Lower leg skin (tissue), 4 donors: ENCODE measurements at regions not wholly inside any gene's neighbourhood (a gene's known extent, or its start where the extent isn't known, plus 50 kb on each side); places are given as distances from the start of the nearest gene placed in this dataset.
"Not testable (repeated sequence)": the region's sequence is repeated elsewhere in the genome, so short reads cannot be mapped to it uniquely, and the experiment has no call there.

ENCODE experiments used
- DNase-seq, 2 donors: peaks; one replicate each; pipeline ENCODE4 v3.0.0-alpha.2; 2019; ENCODE audit warnings: low spot score in 2 of 2
- H3K4me3 ChIP-seq: fragments of 200-600 bp; sonication (generic); 2 replicates; pipeline ENCODE4 v1.5.1; 2017; ENCODE audit warnings: mild to moderate bottlenecking, low read depth; ENCODE audit not compliant: poor library complexity, severe bottlenecking
- POLR2A ChIP-seq, 2 donors: fragments of 450-650 bp; IDR thresholded peaks; one replicate each; pipeline ENCODE4 v1.6.1; 2016 to 2017; ENCODE audit warnings: antibody characterized with exemption in 2 of 2, mild to moderate bottlenecking in 1 of 2, moderate library complexity in 1 of 2
- WGBS, 2 donors: methylation state at CpG; one replicate each; pipeline ENCODE4 v1.1.5; 2018; 5-methylcytosine and 5-hydroxymethylcytosine counted together
- intact Hi-C: fragments of 100-400 bp; cut with DNase I; formaldehyde crosslinking; loops from one replicate; pipeline ENCODE4 v1.15.0; 2023; ENCODE audit warnings: low total_unique reads
- TF ChIP-seq, protein P1 (sequence below), 3 donors: fragments of 450-650 bp; IDR thresholded peaks; one replicate each; pipeline ENCODE4 v1.5.1; 2016; ENCODE audit warnings: antibody characterized with exemption in 3 of 3, mild to moderate bottlenecking in 3 of 3, moderate library complexity in 2 of 3

DNA sequence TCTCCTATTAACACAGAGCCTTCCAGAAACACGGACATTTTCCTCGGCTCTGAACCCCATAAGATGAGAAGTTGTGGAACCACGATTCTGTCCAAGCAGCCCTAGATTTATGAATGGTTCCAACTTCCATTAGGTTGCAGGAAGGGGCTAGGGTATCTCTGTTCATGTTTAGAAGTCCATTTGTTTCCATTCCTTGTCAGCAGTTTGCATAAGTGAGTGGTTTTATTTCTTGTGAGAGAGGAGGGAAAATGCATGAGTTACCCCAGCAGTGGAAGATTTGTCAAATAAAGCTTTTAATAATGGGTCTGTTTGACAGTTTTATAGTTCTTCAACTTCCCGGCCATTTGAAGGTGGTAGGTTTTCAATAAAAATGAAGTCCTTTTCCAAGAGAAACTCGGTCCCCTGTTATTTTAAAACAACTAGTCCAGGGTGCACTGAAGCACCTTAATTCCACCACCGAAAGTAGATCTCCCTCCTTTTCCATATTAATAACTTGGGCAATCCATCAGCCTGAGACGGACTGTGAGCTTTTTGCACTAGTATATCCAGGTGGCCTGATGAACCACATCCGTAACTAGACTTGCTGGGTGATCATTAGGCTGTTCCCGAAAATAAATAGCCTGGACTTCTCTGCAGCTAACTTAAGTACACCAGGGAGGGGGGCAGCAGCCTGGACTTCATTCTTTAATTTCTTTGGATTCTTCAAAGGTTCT is 181.3 kb downstream of the TMEM114 start:
- TF ChIP-seq, protein P1, sequence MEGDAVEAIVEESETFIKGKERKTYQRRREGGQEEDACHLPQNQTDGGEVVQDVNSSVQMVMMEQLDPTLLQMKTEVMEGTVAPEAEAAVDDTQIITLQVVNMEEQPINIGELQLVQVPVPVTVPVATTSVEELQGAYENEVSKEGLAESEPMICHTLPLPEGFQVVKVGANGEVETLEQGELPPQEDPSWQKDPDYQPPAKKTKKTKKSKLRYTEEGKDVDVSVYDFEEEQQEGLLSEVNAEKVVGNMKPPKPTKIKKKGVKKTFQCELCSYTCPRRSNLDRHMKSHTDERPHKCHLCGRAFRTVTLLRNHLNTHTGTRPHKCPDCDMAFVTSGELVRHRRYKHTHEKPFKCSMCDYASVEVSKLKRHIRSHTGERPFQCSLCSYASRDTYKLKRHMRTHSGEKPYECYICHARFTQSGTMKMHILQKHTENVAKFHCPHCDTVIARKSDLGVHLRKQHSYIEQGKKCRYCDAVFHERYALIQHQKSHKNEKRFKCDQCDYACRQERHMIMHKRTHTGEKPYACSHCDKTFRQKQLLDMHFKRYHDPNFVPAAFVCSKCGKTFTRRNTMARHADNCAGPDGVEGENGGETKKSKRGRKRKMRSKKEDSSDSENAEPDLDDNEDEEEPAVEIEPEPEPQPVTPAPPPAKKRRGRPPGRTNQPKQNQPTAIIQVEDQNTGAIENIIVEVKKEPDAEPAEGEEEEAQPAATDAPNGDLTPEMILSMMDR (IDR thresholded peaks at IDR 0.05) = no peak
- TF ChIP-seq POLR2A (IDR thresholded peaks at IDR 0.05) = no peak
- WGBS, 2 donors = 48 to 58% methylated on average over 9 of the region's 9 CpGs
- no peak overlapping the region for H3K4me3 ChIP-seq
- DNase-seq = no peak
- intact Hi-C loops = no loop called here

DNA sequence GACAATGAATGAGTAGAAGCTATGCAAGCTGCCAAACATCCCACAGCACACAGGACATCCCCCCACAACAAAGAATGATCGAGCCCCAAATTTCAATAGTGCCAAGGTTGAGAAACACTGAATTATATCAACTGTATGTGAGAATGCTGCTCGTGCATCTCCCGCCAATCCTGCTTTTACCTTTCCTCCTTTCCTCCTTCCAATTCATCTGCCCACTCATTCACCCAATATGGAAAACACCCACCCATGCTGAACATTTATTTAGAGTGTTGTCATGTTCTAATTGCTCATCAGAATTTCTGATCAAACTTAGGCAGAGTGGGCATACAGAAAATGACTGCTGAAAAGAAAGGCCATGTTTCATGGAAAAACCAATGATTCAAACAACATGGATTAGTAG is 183.0 kb downstream of the TMEM114 start:
- intact Hi-C loops = no loop called here
- DNase-seq = no peak
- 70 to 77% methylated on average over 3 of the region's 3 CpGs for WGBS, 2 donors
- H3K4me3 ChIP-seq = no peak overlapping the region
- TF ChIP-seq, protein P1 (IDR thresholded peaks at IDR 0.05) = no peak
- no peak for TF ChIP-seq POLR2A (IDR thresholded peaks at IDR 0.05)

DNA sequence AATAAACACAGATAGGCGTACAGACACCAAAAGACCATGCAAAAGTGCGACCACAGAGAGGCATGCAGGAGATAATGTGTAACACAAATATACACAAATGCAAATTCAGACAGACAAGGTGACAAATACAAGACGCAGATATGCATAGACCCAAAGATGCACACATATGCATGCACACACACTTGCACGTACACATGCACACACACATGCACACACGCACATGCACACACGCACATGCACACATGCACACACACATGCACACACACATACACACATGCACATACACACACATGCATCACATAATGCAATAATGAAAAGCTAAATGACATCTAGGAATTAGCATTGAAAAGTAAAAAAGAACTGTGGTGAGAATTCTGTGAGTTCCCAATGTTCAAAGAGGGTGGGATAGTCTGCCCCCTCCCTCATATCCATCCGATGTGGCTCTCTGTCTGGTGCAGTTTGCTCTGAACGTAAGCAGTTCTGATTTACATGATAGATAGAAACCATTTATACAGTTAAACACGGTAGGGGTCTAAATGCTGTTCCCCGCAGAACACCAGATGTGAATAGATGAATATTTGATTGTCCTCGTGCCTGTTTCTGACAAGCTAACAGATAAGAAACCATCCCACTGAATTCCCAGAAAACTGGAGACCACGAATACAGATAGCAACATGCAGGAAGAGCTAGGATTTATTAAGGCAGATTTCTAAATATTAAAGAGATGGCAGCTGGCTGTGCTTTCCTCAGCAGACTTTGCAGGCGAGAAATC is 186.1 kb downstream of the TMEM114 start:
- WGBS, 2 donors = 72 to 77% methylated on average over 13 of the region's 13 CpGs
- no peak for DNase-seq
- intact Hi-C loops = no loop called here
- no peak overlapping the region for H3K4me3 ChIP-seq
- TF ChIP-seq, protein P1 (IDR thresholded peaks at IDR 0.05) = no peak
- TF ChIP-seq POLR2A (IDR thresholded peaks at IDR 0.05) = no peak

DNA sequence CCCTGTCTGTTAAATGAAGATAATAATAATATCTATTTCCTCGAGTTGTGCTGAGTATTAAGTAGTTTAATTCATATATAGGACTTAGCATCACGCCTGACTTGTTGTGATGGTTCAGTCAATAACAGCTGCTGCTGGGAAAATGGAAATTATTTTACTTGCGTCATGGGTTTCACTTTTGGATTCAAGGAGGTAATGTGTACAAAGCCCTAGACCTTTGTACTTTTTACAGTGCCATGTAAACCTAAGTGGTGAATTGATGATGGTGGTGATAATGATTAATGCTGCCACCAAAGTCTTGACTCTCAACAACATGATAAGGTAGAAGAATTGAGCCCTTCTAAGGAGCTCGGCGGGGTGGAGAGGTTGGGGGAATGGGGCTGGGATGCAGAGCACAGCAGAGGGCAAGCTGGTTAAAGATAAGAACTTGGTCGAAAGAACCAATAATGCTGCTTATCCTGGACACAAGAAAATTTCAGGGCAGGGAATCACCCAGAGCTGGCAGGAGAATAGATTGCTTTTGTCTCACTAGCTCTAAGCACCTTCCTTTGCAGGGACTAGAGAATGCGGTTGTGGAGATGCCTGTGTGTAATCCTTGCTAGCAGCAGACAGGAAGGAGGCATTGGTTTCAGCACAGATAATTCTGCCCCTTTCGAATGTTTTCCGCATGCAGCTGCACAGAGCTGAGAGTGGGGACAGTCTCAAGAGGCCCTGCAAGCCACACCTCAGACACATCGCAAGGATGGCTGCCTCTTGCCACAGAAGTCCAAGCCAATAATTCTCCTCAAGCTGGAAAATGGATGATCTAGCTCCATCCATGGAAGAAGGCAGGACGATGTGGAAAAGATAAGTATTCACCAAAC is 187.1 kb downstream of the TMEM114 start:
- no peak for DNase-seq
- H3K4me3 ChIP-seq = no peak overlapping the region
- TF ChIP-seq POLR2A (IDR thresholded peaks at IDR 0.05) = no peak
- TF ChIP-seq, protein P1 (IDR thresholded peaks at IDR 0.05) = no peak
- intact Hi-C loops = no loop called here
- 77 to 85% methylated on average over 11 of the region's 11 CpGs for WGBS, 2 donors

DNA sequence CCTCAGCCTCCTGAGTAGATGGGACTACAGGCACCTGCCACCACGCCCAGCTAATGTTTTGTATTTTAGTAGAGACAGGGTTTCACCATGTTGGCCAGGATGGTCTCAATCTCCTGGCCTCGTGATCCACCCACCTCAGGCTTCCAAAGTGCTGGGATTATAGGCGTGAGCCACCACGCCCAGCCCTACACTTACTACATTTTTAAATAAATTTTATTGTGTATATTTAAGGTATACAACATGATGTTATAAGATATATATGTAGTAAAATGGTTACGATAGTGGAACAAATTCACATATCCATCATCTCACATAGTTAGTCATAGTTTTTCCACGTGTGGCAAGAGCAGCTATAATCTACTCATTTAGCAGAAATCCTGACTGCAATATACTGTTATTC is 189.6 kb downstream of the TMEM114 start:
- DNase-seq, intact Hi-C loops, H3K4me3 ChIP-seq: not testable (repeated sequence)
- WGBS, 2 donors = 63 to 66% methylated on average over 6 of the region's 6 CpGs

DNA sequence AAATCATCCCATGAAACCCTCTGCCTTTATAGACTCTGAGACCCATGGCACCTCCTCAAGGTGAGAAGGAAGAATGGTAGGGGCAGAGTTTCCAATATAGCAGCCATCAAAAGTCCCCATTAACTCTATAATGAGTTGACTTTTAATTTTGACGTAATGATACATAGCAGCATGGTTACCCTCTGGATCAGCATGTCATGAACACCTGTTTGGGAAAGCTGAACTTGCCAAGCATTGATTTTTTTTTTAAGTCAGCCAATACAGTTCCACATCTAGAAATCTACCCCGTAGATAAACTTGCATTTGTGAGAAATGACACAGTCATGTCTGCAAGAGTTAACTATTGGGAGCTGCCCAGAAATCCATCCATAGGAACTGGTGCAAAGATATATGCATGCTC is 191.8 kb downstream of the TMEM114 start:
- H3K4me3 ChIP-seq = no peak overlapping the region
- intact Hi-C loops = no loop called here
- TF ChIP-seq, protein P1 (IDR thresholded peaks at IDR 0.05) = no peak
- TF ChIP-seq POLR2A (IDR thresholded peaks at IDR 0.05) = no peak
- 82 to 84% methylated on average over 2 of the region's 2 CpGs for WGBS, 2 donors
- no peak for DNase-seq
